Left lung (tissue), 4 donors: ENCODE measurements at regions not wholly inside any gene's neighbourhood (a gene's known extent, or its start where the extent isn't known, plus 50 kb on each side); places are given as distances from the start of the nearest gene placed in this dataset.
A peak's percentile ranks its signal among the peaks of the same experiment; 100 is the strongest.

Source experiments
- ATAC-seq: fragments of 200-7000 bp; cut with Tn5 transposase; one replicate; pipeline ENCODE4 v1.9.1; 2020; ENCODE audit warnings: moderate library complexity
- DNase-seq, 4 donors: peaks; one replicate each; pipeline ENCODE4 v3.0.0-alpha.2; 2013 to 2020
- H3K27ac ChIP-seq, 2 donors: fragments of 200-600 bp; sonication (generic) in 1 of 2; one replicate each; pipeline versions ENCODE4 v1.5.0 to v1.8.0; 2020 to 2021
- H3K27me3 ChIP-seq, 2 donors: fragments of 200-600 bp; sonication (generic) in 1 of 2; one replicate each; pipeline versions ENCODE4 v1.5.0 to v1.8.0; 2020 to 2021
- H3K36me3 ChIP-seq, 2 donors: fragments of 200-600 bp; sonication (generic) in 1 of 2; one replicate each; pipeline versions ENCODE4 v1.5.0 to v1.8.0; 2020 to 2021
- H3K4me1 ChIP-seq, 2 donors: fragments of 200-600 bp; one replicate each; pipeline ENCODE4 v1.8.0; 2021
- H3K4me3 ChIP-seq, 2 donors: fragments of 200-600 bp; sonication (generic) in 1 of 2; one replicate each; pipeline versions ENCODE4 v1.5.0 to v1.8.0; 2020 to 2021; ENCODE audit warnings: mild to moderate bottlenecking in 1 of 2
- H3K9me3 ChIP-seq, 2 donors: fragments of 200-600 bp; sonication (generic) in 1 of 2; one replicate each; pipeline versions ENCODE4 v1.5.0 to v1.8.0; 2020 to 2021
- intact Hi-C, 2 donors: fragments of 100-400 bp; cut with DNase I; formaldehyde crosslinking; loops; one replicate each; pipeline versions ENCODE4 v1.11.2 to v1.14.2; 2022
- TF ChIP-seq, protein P1 (sequence below), 2 donors: fragments of 200-600 bp; sonication (generic) in 1 of 2; IDR thresholded peaks; one replicate each; pipeline versions ENCODE4 v1.5.0 to v1.8.0; 2021; ENCODE audit warnings: antibody characterized with exemption in 2 of 2
- donor health status: DM: no; HTN: yes; CAD: no.
- donor health status: DM: no; HTN: no; CAD: no.

- TF ChIP-seq, protein P1, sequence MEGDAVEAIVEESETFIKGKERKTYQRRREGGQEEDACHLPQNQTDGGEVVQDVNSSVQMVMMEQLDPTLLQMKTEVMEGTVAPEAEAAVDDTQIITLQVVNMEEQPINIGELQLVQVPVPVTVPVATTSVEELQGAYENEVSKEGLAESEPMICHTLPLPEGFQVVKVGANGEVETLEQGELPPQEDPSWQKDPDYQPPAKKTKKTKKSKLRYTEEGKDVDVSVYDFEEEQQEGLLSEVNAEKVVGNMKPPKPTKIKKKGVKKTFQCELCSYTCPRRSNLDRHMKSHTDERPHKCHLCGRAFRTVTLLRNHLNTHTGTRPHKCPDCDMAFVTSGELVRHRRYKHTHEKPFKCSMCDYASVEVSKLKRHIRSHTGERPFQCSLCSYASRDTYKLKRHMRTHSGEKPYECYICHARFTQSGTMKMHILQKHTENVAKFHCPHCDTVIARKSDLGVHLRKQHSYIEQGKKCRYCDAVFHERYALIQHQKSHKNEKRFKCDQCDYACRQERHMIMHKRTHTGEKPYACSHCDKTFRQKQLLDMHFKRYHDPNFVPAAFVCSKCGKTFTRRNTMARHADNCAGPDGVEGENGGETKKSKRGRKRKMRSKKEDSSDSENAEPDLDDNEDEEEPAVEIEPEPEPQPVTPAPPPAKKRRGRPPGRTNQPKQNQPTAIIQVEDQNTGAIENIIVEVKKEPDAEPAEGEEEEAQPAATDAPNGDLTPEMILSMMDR (IDR thresholded peaks at IDR 0.05): no peak
Measured at GRCh38 chr17:22409160-22409751, 716.9 kb downstream of the KCNJ18 start.

GRCh38 chr17:22410136-22410535 is 717.8 kb downstream of the KCNJ18 start:
- TF ChIP-seq, protein P1 (IDR thresholded peaks at IDR 0.05): no peak
- Histone ChIP-seq H3K4me3 (no peak overlapping the region), H3K4me1 (no peaks in the 10 kb centered on the region), H3K36me3 (no peaks in the 10 kb centered on the region), H3K27me3 (no peaks in the 10 kb centered on the region), H3K9me3 (peaks cover 0 to 49% of the 10 kb centered on the region in 2 donors), H3K27ac (no peak overlapping the region)
- ATAC-seq: no peak
- intact Hi-C loops: no loop called here
- DNase-seq: no peak

More at GRCh38 chr17:22409160-22409751, 716.9 kb downstream of the KCNJ18 start:
- DNase-seq (peak in 1 of 4 donors; percentile 61), ATAC-seq (no peak)
- H3K27me3 ChIP-seq: no peaks in the 10 kb centered on the region
- intact Hi-C loops: no loop called here
- H3K9me3 ChIP-seq: peaks cover 0 to 45% of the 10 kb centered on the region in 2 donors
- no peak overlapping the region for H3K4me3 ChIP-seq
- no peak overlapping the region for H3K27ac ChIP-seq
- H3K4me1 ChIP-seq: no peaks in the 10 kb centered on the region
- no peaks in the 10 kb centered on the region for H3K36me3 ChIP-seq

DNA sequence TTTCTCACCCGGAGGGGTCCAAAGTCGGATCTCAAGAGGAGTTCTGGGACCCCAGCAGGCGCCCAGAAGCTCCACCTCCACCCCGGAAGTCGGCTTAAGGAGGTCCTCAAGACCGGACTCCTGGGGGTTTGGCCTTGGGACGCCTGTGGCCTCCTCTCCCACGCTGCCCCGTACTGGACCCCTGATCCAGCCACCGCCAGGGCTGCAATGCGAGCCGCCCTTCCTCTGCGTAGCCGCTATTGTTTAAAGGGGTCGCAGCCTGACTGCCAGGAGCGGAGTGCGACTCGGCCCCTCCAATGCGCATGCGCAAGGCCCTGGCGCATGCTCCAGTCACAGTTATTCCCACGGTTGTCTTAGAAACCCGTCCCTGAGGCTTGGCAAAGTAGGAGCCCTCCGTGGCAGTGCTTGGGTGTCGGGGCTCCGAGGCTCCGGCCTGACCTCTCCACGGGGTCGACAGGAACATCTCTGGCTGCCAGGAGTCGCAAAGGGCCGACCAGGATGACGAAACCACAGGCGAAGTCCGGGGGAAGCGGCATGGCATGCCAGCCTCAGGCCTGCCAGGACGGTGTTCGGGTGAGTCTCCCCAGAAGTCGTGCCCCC is 719.0 kb downstream of the KCNJ18 start:
- ATAC-seq (no peak), DNase-seq (no peak)
- H3K9me3 ChIP-seq: peaks cover 0 to 56% of the 10 kb centered on the region in 2 donors
- no peaks in the 10 kb centered on the region for H3K27me3 ChIP-seq
- no peaks in the 10 kb centered on the region for H3K4me1 ChIP-seq
- H3K27ac ChIP-seq: no peak overlapping the region
- no peaks in the 10 kb centered on the region for H3K36me3 ChIP-seq
- H3K4me3 ChIP-seq: no peak overlapping the region
- TF ChIP-seq, protein P1 (IDR thresholded peaks at IDR 0.05): no peak
- intact Hi-C loops: no loop called here

DNA sequence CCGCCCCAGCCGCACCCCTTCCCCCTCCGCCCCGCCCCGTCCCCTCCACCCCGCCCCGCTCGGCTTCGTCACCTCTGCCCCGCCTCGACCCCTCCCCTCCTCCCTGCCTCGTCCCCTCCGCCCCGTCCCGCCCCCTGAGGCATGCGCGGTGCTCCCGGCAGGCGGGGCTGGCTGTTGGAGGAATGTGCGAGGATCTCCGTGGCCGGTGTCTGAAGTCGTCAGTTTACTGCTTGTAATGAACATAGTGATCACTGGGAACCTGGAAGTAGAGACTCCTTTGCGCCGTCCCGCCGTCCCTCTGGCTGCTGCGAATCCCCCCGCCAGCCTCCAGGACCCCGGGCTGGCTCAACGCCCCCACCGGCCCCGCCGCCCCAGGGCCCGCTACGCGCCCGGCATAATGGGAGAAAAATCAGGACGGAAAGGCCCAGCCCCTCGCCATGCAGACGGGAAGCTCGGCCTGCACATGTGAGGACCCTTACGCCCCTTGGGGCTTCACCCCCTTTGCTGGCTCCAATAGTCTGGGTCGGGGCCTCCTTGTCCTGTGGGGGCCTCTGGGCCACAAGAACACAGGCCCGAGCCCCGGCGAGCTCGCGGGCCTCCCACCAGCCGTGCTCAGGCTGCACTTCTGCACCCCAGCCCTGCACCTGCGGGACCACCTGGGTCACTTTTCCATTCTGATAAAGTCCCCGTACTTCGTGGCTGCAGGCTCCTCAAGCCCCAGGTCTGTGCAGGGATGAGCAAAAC is 743.1 kb downstream of the KCNJ18 start:
- no peaks in the 10 kb centered on the region for H3K4me1 ChIP-seq
- H3K9me3 ChIP-seq: peaks cover 0 to 34% of the 10 kb centered on the region in 2 donors
- intact Hi-C loops: no loop called here
- H3K27ac ChIP-seq: no peak overlapping the region
- no peaks in the 10 kb centered on the region for H3K36me3 ChIP-seq
- no peak overlapping the region for H3K4me3 ChIP-seq
- TF ChIP-seq, protein P1 (IDR thresholded peaks at IDR 0.05): no peak
- no peak for ATAC-seq
- DNase-seq: peak in 1 of 4 donors; percentile 60
- peaks cover 0 to 8% of the 10 kb centered on the region in 2 donors for H3K27me3 ChIP-seq

GRCh38 chr17:22441776-22442175 is 749.5 kb downstream of the KCNJ18 start:
- DNase-seq (no peak), ATAC-seq (no peak)
- H3K9me3 ChIP-seq: peaks cover 0 to 29% of the 10 kb centered on the region in 2 donors
- H3K4me1 ChIP-seq: no peaks in the 10 kb centered on the region
- no peak overlapping the region for H3K4me3 ChIP-seq
- intact Hi-C loops: no loop called here
- H3K27me3 ChIP-seq: no peaks in the 10 kb centered on the region
- TF ChIP-seq, protein P1 (IDR thresholded peaks at IDR 0.05): no peak
- no peaks in the 10 kb centered on the region for H3K36me3 ChIP-seq
- H3K27ac ChIP-seq: no peak overlapping the region
